HG02870 (cell line): ENCODE measurements at regions not wholly inside any gene's neighbourhood (a gene's known extent, or its start where the extent isn't known, plus 50 kb on each side); places are given as distances from the start of the nearest gene placed in this dataset.

Experiments used
- ATAC-seq: cut with Tn5 transposase; IDR thresholded peaks from one replicate; pipeline ENCODE4 v1.9.1; 2021; ENCODE audit warnings: mild to moderate bottlenecking, moderate library complexity; ENCODE audit not compliant: unreplicated experiment

GRCh38 chr5:126208691-126209090, 214.5 kb upstream of the GRAMD2B start:
- ATAC-seq: no peak

GRCh38 chr5:126210955-126211354, 212.3 kb upstream of the GRAMD2B start:
- ATAC-seq: no peak

- ATAC-seq: no peak
These were observed 203.6 kb upstream of the GRAMD2B start for GRCh38 chr5:126219616-126220015.

- ATAC-seq: no peak
These were observed 202.5 kb upstream of the GRAMD2B start for GRCh38 chr5:126220725-126221124.

- ATAC-seq: no peak
These were observed 194.3 kb upstream of the GRAMD2B start for GRCh38 chr5:126228934-126229333.

GRCh38 chr5:126233256-126233655, 190.0 kb upstream of the GRAMD2B start:
- no peak for ATAC-seq

- no peak for ATAC-seq
These were observed 188.5 kb upstream of the GRAMD2B start for GRCh38 chr5:126234563-126235195.

- no peak for ATAC-seq
These were observed 187.6 kb upstream of the GRAMD2B start for GRCh38 chr5:126235628-126236027.

- no peak for ATAC-seq
These were observed 186.2 kb upstream of the GRAMD2B start for GRCh38 chr5:126236994-126237393.

- ATAC-seq: no peak
These were observed 174.6 kb upstream of the GRAMD2B start for GRCh38 chr5:126248611-126249010.

- ATAC-seq: no peak
These were observed 172.2 kb upstream of the GRAMD2B start for GRCh38 chr5:126251024-126251423.

GRCh38 chr5:126253406-126253805, 169.8 kb upstream of the GRAMD2B start:
- no peak for ATAC-seq

GRCh38 chr5:126263591-126264184, 159.5 kb upstream of the GRAMD2B start:
- ATAC-seq: no peak

- ATAC-seq: no peak
These were observed 157.3 kb upstream of the GRAMD2B start for GRCh38 chr5:126265917-126266316.

- no peak for ATAC-seq
These were observed 155.8 kb upstream of the GRAMD2B start for GRCh38 chr5:126267438-126267837.

- ATAC-seq: no peak
These were observed 154.4 kb upstream of the GRAMD2B start for GRCh38 chr5:126268697-126269315.

GRCh38 chr5:126269511-126269910, 153.7 kb upstream of the GRAMD2B start:
- ATAC-seq: no peak

- no peak for ATAC-seq
These were observed 152.1 kb upstream of the GRAMD2B start for GRCh38 chr5:126271141-126271540.

- ATAC-seq: no peak
These were observed 149.0 kb upstream of the GRAMD2B start for GRCh38 chr5:126274076-126274762.

GRCh38 chr5:126274763-126275125, 148.5 kb upstream of the GRAMD2B start:
- ATAC-seq: no peak

- ATAC-seq: no peak
These were observed 145.4 kb upstream of the GRAMD2B start for GRCh38 chr5:126277762-126278161.

GRCh38 chr5:126280343-126280742, 142.9 kb upstream of the GRAMD2B start:
- no peak for ATAC-seq
